Erythroblast (primary cell): ENCODE measurements at regions not wholly inside any gene's neighbourhood (a gene's known extent, or its start where the extent isn't known, plus 50 kb on each side); places are given as distances from the start of the nearest gene placed in this dataset.

Experiments used
- GATA1 ChIP-seq: IDR thresholded peaks from 2 replicates; pipeline ENCODE4 v1.6.1; 2011; ENCODE audit warnings: low read depth, mild to moderate bottlenecking, control low read depth, low read length, moderate library complexity
- POLR2A ChIP-seq: IDR thresholded peaks from 2 replicates; pipeline ENCODE4 v1.6.1; 2011; ENCODE audit warnings: mild to moderate bottlenecking, low read length

DNA sequence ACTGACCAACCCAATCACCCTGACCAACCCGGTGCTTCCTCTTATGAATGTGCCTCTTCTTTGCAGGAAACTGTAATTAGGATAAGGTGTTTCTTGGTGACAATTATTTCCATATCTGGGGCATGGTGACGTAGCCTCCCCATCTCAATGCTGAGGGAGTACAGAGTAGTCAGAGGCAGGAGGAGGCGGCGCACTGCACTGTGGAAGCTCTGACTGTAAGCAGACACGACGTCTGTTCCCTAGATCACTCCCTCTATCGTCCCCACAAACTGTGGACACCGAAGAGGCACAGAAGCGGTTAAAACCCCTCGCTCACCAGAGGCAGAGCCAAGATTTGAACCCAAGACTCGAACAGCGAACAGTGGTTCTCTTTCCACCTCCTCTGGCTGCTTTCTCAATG is 231.0 kb upstream of the IGF1R start:
- no peak for TF ChIP-seq POLR2A
- no peak for TF ChIP-seq GATA1
